RWPE1 (cell line): ENCODE measurements at regions not wholly inside any gene's neighbourhood (a gene's known extent, or its start where the extent isn't known, plus 50 kb on each side); places are given as distances from the start of the nearest gene placed in this dataset.
A peak's percentile ranks its signal among the peaks of the same experiment; 100 is the strongest.

Experiments
- CTCF ChIA-PET: fragments of 350-600 bp; sonication (Branson Sonifier 250); formaldehyde crosslinking; extraction: SDS; loops from one replicate; lab custom pipeline; 2021; lab: Yijun Ruan, JAX
- POLR2A ChIA-PET: fragments of 400-600 bp; formaldehyde crosslinking; extraction: SDS; loops from one replicate; lab custom pipeline; 2020; ENCODE audit warnings: antibody characterized with exemption; ENCODE audit not compliant: low non-redundant PET; lab: Yijun Ruan, JAX
- DNase-seq: peaks from one replicate; pipeline ENCODE4 v3.0.0; 2012; ENCODE audit warnings: low spot score
- H3K27ac ChIP-seq: fragments of 450-650 bp; 2 replicates; pipeline ENCODE4 v1.5.1; 2017
- CTCF ChIP-seq: fragments of 450-650 bp; conservative IDR thresholded peaks from 2 replicates; pipeline ENCODE4 v1.5.1; 2017; ENCODE audit warnings: low read depth, mild to moderate bottlenecking

DNA sequence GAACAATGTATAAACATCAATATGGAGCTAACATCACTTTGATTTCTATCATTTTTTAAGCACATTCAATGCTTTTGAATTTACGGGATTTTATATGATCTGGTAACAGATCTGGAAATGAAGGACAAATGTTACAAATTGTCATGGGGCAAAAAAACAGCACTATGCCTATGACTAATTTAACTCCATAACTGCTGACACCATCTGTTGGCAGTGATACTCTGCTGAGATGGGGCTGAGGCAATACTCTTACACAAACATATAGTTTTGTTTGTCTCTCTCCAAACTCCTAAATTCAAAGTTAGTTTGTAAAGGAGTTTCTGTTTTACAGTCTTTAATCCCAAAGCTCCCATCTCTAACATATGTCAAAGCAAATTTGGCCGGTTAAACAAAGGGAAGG lies 132.5 kb upstream of the FER start:
- CTCF ChIA-PET, result no interaction called here
- no peak for TF ChIP-seq CTCF
- DNase-seq, result peak; percentile 26
- no peak overlapping the region for H3K27ac ChIP-seq
- POLR2A ChIA-PET, result no interaction called here

GRCh38 chr5:108607421-108607820 lies 140.3 kb upstream of the FER start:
- POLR2A ChIA-PET, result no interaction called here
- DNase-seq, result no peak
- H3K27ac ChIP-seq, result no peak overlapping the region
- CTCF ChIA-PET, result no interaction called here
- TF ChIP-seq CTCF, result no peak

DNA sequence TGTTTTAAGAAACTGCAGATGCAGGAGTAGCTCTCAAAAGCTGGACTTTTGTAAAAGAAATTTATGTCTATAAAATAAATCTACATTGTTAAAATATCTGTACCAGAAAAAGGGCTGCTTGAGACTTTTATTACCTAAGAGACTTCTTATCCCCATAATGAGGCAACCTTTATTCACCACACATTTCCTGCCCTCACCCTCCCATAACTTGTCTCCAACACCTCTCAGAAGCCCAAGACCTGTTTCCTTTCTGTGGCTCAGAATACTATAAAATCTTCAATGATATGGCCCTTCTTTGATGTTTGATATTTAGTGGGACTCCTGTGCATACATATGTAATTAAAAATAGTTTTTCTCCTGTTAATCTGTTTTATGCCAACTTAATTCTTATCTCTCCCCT lies 141.5 kb upstream of the FER start:
- no peak overlapping the region for H3K27ac ChIP-seq
- CTCF ChIA-PET, result no interaction called here
- no peak for DNase-seq
- no peak for TF ChIP-seq CTCF
- POLR2A ChIA-PET, result no interaction called here

- POLR2A ChIA-PET, result no interaction called here
- DNase-seq, result no peak
- CTCF ChIA-PET, result interaction anchor here (0.7 kb wide), 2 partner anchors 432 to 468 kb away, joined by 4 to 6 read pairs; no protein-coding TSS in a partner anchor
- no peak for TF ChIP-seq CTCF
- H3K27ac ChIP-seq, result no peak overlapping the region
Observed at GRCh38 chr5:108602830-108603229, 144.9 kb upstream of the FER start.

- ChIA-PET CTCF (no interaction called here), POLR2A (no interaction called here)
- no peak for DNase-seq
- H3K27ac ChIP-seq, result no peak overlapping the region
- no peak for TF ChIP-seq CTCF
Observed at GRCh38 chr5:108590799-108591198, 156.9 kb upstream of the FER start.

DNA sequence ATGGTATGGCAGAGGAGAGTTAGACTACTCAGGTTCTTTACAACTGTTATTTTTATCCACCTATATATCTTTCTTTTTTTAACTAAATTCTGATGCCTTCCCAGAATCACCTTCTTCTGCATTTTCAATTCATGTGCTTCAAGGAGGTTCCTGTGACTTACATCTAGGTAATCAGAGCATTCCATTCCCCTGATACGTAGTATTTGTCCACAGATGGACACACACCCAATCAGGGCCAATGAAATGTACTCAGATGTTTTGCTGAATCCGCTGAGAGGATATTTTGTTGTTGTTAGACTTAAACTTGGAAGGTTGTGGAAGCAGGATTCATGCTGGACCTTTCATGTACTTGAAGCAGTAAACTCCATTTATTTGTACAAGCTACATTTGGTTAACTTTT lies 159.4 kb upstream of the FER start:
- POLR2A ChIA-PET, result no interaction called here
- no peak for TF ChIP-seq CTCF
- CTCF ChIA-PET, result interaction anchor here (0.7 kb wide), 1 partner anchor 887 kb away, joined by 3 read pairs; no protein-coding TSS in a partner anchor
- peak; percentile 21 for DNase-seq
- no peak overlapping the region for H3K27ac ChIP-seq

- CTCF ChIA-PET, result no interaction called here
Observed at GRCh38 chr5:108587821-108588220, 159.9 kb upstream of the FER start.

More at GRCh38 chr5:108587821-108588220, 159.9 kb upstream of the FER start:
- TF ChIP-seq CTCF, result no peak
- no peak overlapping the region for H3K27ac ChIP-seq
- no peak for DNase-seq
- POLR2A ChIA-PET, result no interaction called here
